ENCODE measurements at regions not wholly inside any gene's neighbourhood (a gene's known extent, or its start where the extent isn't known, plus 50 kb on each side); places are given as distances from the start of the nearest gene placed in this dataset.

GRCh38 chr1:108016451-108016920, 51.5 kb upstream of the VAV3 start (continued):
- TF ChIP-seq GABPA (IDR thresholded peaks at IDR 0.05; ENCODE audit: borderline replicate concordance, insufficient read depth, low read length) (no peak), SIN3A (conservative IDR thresholded peaks at IDR 0.05 in 1 of 2, IDR thresholded peaks at IDR 0.05 in 1 of 2; ENCODE audit: low read depth in 1 of 2, low read length in 2 of 2) (no peak)
